Anterior cingulate cortex (tissue), 58 donors: ENCODE measurements at regions not wholly inside any gene's neighbourhood (a gene's known extent, or its start where the extent isn't known, plus 50 kb on each side); places are given as distances from the start of the nearest gene placed in this dataset.

ENCODE experiments used
- DNase-seq, 58 donors: peaks; one replicate each; lab custom pipeline; 2025; lab: John Stamatoyannopoulos, UW

- no peak for DNase-seq
Observed at GRCh38 chr19:31681121-31681520, 331.9 kb upstream of the TSHZ3 start.

DNA sequence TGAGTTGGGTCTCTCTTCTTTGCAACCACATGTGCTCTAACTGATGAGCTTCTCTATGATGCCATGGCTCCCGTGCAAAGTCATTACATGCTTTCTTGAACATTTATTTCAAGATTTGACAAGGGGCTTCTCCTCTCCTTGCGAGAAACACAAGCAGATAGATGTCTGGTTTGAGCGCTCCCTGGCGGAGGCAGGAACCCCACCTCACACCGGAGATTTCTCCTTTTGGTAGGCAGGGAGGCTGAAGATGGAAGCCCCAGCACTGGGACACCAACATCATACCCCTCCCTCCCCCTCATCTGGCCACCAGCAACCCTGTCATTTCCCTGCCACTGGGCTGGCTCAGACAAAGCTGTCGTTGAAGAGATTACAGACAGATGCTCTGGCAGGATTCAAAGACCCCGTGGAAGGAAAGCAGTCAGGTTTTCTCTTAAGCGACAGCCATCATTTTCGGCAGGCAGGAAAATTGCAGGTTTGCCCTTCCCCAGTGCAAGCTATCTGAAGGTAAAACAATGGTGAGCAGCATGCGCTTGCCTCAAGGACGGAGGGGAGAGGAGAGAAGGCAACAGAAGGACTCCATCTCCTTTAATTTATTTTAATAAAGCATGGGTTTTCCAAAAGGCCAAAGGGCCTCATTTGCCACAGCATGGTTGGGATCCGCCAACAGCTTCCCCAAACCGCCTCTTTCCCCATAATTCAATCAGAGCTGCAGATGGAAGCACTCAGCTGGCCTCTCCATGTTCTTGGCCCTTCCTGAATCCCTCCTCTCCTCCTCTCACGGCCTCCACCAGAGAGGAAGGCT, 344.1 kb upstream of the TSHZ3 start:
- DNase-seq, result no peak

- DNase-seq, result no peak
Observed at GRCh38 chr19:31693933-31694269, 344.7 kb upstream of the TSHZ3 start.

DNA sequence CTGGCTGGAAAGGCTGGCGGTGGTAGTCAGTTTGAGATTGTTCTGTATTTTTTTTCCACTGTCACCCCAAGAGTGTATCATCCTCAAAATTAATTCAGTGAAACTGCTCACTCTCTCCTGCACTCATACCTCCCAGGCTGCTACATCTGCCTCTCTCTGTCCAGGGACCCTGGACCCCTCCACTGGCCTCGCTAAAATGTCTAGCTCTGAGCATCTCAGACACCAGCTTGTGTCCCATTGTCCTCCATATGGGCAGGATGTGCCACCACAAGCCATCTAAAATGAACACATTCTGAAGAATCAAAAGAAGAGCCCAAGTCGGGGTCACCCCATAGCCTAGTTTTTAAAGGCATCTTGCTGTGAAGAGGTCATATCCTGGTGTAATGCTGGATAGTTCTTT, 345.5 kb upstream of the TSHZ3 start:
- no peak for DNase-seq

- no peak for DNase-seq
Observed at GRCh38 chr19:31699421-31699820, 350.2 kb upstream of the TSHZ3 start.

DNA sequence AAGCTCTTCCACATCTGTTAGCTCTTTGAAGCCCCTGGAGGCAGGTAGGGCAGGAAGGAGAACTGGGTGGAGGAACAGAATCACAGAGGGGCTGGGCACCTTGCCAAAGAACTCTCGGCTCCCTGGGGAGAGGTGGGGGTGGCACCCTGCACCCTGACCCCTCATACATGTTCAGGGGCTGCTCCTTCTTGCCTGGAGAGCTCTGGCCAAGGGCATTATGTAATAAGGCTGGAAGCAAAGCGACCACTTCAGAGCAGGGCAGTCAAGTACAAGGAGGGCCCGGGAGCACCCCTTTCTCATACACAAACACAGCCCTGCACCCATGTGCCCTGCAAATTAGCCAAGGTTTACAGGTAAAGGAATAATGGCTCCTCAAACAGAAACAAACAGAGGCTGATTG, 351.9 kb upstream of the TSHZ3 start:
- no peak for DNase-seq

- no peak for DNase-seq
Observed at GRCh38 chr19:31705656-31706055, 356.4 kb upstream of the TSHZ3 start.

DNA sequence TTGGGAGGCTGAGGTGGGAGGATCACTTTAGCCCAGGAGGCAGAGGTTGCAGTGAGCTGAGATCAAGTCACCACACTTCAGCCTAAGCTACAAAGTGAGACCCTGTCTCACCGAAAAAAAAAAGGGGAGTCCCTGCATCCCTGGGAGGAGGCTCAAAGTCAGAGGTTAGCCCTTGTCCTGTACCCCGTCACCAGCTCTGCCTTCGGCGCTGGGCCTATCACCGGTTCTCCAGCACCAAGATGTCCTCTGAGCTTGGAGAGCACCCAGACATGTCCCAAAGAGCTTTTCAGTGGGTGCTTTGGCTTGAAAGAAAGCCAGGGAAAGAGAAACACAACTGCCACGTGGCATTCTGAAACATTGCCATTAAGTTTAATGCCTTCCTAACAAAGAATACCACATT, 356.9 kb upstream of the TSHZ3 start:
- no peak for DNase-seq

DNA sequence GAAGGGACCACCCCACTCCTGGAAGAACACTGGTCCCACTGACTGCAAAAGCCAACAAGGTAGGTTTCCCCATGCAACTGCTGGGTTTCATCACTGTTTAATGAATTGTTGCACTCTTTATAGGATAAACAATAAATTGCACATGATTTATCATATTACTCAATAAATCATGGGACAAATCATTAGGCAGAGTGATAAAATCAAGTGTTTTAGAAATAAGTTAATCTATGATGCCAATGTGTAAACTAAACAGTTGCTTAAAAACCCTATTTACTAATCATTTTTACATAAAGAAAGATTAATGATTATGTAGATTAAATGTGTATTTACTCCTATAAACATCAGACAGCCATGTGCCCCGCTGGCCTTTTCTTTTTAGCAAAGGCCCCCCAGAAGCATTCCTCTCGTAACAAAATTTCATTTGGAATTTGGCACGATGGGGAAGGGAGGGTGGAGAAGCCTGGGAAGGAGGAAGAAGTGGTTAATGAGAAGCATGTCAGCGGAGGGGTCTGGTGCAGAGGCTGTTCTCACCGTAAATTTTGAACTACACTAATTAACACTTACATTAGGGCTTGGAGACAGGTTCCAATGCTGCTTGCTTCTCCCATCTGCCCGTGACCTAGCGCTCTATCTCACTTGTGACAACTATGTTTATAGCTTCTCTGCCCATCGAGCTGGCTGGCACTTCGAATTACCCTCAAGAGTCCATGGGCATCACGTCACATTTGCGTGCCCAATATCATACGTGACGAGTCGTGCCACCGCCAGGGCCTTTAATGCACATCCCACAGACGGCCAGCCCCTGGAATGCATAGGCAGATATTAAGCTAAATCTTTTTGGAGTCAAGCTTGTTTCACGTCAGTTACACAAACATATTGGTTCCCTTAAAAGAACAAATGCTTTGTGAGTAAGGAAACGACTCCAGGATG, 357.7 kb upstream of the TSHZ3 start:
- DNase-seq, result no peak

GRCh38 chr19:31708520-31708919, 359.3 kb upstream of the TSHZ3 start:
- no peak for DNase-seq

- no peak for DNase-seq
Observed at GRCh38 chr19:31709476-31709875, 360.2 kb upstream of the TSHZ3 start.

DNA sequence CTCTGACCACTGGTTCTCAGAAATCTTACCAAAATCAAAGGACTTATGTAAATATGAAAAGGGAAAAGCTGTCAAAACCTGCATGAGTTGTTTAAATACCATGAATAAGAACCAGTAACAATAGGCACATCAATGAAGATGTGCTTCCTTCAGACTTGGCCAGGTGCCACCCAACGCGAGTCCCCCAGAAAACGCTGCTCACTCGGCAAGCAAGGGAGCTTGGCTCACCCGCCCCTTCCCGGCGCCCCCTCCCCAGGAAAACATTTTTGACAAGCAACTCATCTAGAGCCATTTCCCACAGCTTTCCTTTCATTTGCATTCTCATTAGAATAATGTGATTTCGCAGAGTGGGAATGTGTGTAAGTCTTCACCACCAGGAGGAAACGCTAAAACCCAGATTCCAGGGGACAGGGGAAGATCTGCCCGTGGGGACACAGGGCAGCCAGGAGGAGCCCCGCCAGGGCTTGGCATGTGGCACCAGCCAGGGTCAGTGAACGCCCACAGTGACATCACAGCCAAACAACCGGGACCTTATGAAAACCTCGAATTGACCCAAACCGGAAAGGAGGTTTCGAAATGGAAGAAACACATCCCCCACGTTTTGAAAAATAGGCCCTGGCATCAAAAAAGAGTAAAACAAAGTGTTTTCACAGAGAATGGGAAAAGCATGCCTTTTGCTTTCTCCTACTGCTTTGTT, 366.2 kb upstream of the TSHZ3 start:
- peak in 1 of 58 donors; percentile 0 for DNase-seq

GRCh38 chr19:31716826-31717225, 367.6 kb upstream of the TSHZ3 start:
- DNase-seq, result no peak

GRCh38 chr19:31717269-31717923, 368.2 kb upstream of the TSHZ3 start:
- DNase-seq, result no peak

DNA sequence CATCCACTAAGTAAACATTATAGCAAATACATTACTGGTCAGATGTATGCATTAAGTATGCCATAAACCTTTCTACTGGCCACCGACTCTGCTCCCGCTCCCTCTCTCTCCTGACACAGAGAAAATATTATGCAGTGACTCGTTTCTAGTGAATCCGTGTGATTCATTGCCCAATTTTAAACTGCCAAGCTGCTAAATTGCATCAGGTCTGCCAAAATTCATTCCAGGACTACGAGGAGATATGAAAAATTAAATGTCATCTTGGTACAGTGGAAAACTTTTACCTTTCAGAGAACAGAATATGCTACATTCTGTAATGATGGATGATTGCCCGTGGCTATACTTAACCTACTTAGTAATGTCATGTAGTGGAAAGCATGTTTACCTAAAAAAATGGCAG, 368.8 kb upstream of the TSHZ3 start:
- no peak for DNase-seq

DNA sequence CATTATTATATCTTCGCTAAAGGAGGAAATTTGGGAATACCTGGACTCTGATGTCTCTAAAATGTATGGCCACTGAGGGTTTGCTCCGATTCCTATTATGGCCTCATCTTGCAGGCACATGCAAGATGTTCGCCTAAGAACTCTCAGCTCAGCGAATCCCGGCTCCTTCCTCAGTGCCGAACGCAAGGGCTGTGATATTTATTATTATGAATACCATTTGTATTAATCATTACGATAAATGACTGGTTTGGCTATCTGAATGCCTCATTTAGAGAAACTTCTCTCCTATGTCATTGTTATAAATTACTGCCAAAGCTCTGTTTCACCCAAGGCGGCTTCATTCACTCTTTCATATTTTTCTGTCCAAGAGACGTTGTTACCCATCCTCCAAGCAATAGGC, 369.7 kb upstream of the TSHZ3 start:
- DNase-seq, result no peak

- DNase-seq, result no peak
Observed at GRCh38 chr19:31723101-31723500, 373.9 kb upstream of the TSHZ3 start.

DNA sequence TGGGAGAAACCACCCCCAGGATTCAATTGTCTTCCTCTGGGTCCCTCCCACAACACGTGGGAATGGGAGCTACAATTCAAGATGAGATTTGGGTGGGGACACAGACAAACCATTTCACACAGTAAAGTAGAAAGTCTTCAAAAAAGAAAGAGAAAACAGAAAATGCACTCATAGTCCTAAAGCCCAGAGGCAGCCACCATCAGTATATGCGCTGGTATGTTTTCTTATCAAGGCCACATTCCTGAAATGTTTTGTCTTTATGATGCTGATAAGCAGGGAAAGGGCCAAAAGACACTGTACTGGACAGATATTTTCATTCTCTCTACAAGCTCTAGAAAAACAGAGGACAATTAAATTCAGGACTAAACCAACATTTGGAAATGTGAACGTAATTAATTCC, 375.8 kb upstream of the TSHZ3 start:
- no peak for DNase-seq

DNA sequence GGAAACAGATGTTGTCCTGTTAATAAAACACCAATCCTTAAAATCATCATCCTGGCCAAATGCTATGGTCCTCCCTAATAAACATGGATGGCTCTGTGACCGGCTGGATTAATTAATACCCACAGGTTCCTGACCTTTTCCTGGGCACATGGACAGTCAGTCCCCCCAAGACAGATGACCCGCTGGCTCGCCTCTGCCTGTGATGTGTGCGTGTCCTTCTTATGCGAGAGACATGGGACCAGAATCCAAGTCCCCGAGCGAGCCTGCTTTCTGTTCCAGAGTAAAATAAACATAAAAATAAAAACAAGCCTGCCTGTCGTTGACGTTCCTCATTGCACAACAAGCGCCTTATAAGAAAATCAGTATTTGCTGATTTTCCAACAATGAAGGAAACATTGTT, 378.3 kb upstream of the TSHZ3 start:
- DNase-seq, result no peak

DNA sequence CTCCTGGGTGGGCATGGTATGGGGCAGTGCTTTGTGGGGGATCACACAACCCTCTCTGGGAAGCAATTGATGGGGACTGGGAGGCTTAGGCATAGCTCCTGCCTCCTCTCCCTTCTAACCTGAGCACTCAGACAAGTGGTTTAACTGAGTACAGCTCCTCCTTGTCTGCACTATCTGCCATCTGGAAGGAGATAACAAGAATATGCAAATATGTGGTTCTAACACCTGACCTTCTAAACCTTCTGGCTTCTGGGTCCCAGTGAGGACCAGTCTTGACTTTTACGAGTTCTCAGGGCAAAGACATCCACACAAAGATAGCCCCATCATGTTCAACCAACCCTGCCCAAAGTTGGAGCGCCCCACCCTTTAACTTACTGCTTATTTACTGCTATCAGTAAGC, 381.0 kb upstream of the TSHZ3 start:
- no peak for DNase-seq

- no peak for DNase-seq
Observed at GRCh38 chr19:31733591-31733990, 384.4 kb upstream of the TSHZ3 start.
